Suppressor macrophage treated with lipopolysaccharide for 1 hour (primary cell): ENCODE measurements at regions not wholly inside any gene's neighbourhood (a gene's known extent, or its start where the extent isn't known, plus 50 kb on each side); places are given as distances from the start of the nearest gene placed in this dataset.

Experiments
- DNase-seq, 3 donors: peaks; one replicate each; pipeline ENCODE4 v3.0.0-alpha.2; 2020 to 2022

DNA sequence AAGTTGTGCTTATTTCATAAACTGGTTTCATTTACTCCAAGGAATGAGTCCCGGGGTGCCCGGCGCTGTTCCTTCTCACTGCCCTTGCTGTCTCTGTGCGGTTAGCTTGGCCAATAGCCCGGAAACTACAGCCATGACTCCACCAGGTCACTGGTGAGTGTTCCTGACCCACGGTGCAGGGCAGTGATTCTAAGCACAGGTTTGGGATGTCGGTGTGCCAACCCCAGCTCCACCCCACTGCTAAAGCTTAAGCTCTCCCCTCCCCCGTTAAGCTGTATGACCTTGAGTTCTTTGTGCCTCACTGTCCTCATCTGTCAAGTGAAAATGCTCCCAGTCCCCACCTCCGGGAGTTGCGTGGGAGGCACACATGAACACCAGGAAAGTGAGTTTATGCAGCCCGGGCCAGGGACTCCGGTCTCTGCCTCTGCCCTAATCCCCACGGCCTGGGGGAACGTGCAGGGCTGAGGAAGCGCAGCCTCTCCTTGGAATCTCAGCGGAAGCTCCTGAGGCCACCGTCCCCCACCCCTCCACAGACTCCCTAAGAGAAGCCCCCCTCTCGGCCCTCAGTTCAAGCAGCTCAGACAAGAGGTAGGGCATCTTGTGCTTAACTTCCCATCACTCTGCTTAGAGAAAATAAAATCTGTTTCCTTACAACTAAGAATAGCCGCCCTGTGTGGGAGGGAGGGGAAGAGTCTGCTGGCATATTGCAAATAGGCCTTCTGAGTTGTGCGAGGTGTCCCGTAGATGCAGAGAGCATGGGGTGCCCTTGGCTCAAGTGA is 92.0 kb upstream of the RAI14 start:
- DNase-seq, result no peak

DNA sequence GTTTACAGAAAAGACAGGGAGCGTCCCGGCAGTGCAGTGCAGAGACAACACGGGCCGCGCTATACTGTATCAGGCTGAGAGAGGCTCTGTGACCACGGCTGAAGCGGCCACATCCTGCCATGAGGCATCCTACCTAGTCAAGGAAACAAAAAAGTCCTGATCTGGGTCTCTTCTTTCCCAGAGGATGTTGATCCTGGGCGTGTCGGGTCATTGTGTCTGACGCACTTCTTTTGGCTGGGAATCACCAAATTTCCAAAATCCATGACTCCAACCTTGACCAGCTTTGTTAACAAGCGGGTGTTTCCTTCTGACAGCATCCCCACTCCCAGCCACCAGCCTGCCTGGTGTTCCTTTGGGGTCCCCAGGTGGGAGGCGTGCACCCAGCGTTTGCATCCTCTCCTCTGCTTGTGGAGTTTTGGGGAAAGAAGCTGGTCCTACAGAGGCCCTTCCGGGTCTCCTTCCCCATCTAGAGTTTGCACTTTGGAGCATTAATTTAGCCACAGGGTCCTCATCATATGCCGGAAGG is 91.4 kb upstream of the RAI14 start:
- no peak for DNase-seq

DNA sequence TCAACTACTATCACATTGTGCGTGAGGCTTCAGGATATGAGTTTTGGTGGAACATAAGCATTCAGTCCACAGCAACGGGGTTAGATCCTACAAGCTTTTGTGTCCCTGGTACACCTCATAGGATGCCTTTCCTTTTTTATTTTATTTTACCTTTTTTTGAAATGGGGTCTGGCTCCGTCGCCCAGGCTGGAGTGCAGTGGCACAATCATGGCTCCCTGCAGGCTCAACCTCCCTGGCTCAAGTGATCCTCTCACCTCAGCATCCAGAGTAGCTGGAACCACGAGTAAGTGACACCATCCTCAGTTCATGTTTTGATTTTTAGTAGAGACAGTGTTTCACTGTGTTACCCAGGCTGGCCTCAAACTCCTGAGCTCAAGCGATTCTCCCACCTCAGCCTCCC is 86.0 kb upstream of the RAI14 start:
- no peak for DNase-seq

DNA sequence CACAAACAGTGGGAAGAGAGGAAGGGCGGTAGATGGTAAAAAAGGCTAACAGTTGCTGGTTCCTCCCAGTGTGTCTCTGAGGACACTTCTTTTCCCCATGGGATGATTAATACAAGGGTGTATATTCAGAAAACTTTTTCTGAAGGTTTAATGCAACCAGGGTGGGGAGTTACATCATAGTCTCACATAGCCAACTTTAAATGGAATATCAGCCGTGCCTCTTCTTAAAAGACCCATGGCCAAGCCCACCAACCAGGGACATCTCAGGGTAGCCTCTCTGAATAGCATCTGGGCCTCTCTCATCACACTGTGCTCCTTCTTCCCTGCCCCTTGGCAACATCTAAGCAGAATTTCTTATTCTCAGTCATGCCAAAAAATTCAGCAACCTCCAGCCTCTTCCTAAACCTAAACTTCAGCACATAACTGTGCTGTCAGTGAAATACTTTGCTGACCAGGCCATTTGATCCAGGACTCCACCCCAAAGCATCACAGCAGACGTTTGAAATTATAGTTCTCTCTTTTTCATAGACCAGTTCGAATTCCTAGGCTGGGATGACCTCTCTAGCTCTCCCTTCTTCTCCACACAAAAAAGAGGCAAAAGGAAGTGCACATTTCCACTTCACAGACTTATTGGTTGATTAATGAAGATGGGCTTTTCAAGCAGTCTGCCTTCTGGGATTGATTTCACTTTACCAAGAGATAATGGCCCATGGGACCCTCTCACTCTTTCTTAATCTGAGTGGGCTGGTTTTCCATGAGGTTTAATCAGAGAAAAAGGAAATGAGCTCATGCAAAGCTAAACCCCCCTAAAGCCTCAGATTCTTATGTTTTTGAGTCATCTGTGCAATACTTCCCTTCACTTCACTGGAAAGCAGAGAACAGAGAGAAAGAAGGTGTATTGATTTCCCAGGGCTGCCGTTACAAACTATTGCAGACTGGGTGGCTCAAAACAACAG is 85.1 kb upstream of the RAI14 start:
- peak; percentile 32 to 56 (median 49) for DNase-seq

DNA sequence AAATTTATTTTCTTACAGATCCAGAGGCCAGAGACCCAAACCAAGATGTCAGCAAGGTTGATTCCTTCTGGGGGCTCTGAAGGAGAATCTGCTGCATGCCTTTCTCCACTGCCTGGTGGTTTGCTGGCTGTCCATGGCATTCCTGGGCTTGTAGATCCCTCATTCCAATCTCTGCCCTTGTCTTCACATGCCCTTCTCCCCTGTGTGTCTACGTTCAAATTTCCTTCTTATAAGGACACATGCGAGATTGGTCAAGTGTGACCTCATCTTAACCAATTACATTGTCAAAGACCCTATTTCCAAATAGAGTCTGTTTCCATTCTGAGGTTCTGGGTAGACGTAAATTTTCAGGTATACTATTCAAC is 84.5 kb upstream of the RAI14 start:
- DNase-seq, result no peak

DNA sequence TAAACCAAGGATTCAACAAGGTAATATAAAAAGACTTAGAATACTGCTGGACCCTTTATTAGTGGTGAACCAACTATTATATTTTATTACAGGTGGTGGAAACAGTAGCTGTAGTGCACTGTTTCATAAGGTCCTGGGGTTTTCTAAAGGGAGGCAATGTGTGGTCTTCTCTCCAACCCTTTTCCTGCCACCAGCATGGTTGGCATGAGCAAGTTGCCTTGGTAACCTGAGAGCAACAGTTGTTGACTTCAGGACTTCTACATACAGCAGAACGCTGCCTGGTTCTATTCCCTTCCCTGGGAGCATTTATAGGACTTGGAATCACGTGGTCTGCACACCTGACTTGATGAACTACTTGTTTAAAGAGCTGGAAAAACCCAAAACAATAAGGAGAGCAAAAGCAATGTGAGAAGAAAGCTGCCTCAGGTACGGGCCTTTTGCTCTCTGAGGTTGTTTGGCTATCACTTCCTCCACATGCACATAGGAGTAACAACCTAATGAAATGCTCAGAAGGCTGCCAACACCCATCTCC is 81.1 kb upstream of the RAI14 start:
- no peak for DNase-seq

DNA sequence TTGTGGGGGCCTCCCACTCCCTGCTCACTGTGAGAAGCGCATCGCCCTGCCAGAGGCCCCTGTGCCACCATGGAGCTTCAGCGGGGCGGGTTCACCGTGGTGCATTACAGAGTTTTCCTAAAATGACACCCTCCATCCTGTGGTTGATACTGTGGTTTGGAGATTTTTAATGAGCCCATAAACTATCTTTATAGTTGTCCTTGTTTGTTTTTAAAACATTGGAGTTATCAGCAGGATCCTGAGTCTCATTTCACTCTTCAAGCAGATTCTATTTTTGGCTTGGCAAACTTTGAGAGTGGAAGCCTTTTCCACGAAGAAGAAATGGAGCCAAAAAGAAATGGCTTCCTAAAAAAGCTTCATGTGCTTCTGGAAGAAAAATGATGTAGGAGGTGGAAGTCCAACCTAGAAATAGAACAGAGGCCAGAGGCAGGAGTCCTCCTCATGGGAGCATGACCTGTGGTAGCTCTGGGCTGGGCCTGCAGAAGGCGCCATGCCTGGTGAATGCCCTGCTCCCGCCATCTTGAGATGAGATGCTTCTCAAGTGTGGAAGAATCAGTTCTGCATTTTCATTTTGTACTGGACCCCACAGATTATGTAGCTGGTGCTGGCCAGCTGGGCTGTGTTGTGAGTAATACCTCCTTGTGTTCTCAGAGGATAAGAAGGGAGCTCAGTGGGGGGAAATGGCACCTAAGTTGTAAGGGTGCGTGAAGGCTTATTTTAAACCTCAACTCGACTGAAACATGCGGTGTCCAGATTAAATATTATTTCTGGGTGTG is 79.0 kb upstream of the RAI14 start:
- no peak for DNase-seq

DNA sequence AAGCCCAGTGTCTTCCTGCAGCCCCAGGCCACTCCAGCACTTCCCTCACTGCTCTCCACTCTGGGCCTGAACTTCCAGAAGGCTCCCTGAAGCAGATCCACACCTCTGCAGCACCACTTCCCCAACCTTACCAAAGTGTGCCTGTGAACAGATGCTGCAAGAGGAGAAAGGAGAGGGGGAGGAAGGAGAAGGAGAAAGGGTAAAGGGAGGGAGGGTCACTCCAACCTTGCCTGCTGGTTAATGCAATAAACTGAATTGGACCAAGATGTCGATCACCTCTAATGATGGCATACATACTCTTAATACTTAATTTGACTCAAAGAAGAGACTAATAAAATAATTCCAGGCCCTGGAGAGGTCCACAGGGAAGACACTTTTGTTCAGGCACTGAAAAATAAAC is 77.2 kb upstream of the RAI14 start:
- no peak for DNase-seq

DNA sequence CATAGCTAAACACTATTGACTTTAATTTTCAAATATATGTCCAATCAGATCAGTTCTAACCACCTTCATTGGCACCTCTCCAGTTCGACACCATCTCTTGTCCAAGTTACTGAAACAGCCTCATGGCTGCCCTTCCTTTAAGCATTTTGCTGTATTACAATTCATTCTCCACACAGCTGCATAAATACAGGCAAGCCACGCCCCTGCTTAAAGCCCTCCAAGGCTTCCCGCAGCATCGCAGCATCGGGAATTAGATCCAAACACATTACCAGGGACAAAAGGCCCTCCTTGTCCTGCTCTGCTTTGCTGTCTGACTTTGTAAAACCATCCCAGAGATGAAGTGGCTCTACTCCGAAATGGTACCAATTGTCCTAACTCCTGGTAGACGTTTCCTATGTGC is 75.1 kb upstream of the RAI14 start:
- DNase-seq, result no peak

DNA sequence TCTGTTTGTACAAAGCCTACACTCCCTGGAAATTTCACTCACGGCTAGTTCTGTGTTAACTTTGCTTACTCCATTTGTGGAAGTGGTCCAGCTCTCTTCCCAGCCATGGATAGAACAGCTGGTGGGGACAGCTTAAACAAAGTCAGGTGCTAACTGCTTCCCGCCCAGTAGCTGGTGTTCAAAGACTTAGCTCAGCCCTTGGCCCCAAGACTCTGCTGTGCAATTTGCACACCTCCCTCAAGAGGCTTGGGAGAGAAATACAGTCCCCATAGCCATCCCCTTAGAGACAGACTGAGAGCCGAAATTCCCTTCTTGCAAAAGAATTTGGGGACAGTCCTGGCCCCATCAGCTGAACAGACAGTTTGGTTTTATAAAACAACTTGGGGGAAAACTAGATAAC is 73.8 kb upstream of the RAI14 start:
- peak; percentile 36 to 63 (median 49) for DNase-seq

DNA sequence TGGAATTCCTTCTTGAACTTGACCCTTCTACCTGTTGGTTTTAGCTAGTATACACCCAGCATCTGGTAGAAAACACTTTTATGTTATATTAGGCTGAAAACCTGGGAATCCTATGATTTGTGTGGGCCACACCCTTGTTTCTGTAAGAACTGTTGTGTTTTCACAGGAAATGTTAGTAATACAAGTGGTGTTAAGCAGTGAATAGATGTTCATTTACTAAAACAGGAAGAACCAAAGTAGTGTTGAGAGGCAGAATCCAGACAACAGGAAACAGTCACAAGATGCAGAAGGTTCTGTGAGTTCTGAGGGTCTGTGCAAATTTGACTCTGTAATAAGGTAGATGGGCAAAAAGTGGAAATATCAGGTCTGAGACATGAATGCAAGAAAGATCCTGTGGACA is 73.0 kb upstream of the RAI14 start:
- DNase-seq, result peak in 2 of 3 donors; percentile 28 to 37

DNA sequence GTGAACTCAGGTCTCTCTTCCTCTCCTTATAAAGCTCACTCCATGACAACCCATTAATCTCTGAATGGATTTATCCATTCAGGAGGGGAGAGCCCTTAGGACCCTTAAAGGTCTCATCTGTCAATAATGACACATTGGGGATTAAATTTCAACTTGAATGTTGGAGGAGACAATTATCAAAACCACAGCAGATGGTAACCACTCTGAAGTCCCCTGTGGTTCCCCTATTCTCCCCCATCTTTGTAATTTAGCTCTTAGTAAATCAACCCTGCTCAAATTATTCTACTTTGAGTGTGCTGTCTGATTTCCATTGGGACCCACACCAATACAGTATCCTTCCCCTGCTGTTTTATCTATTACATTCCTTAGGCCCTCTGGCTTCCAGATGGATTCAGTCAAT is 72.0 kb upstream of the RAI14 start:
- no peak for DNase-seq

DNA sequence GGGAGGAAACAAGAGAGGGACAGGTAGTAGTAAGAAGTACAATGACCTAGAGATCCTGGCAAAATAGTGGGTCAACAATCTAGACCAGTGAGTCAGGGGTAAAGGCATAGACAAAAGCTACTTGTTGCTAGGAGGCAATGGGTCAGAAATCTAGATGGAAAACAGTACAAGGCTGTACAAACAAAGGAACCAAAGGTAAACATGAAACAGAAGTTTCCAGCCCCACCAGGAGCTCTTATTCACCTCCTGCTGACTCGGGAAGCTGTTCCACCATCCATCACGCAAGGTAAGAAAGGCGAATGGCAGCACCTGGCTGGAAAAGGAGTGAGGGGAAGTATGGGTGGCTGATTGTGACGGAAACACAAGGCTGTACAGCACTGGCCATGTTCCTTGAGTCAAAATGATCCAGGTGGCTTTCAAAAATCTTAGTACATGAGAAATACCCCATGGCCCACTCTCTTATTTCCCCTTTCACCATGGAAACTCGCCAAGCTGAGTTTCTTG is 70.5 kb upstream of the RAI14 start:
- DNase-seq, result no peak

DNA sequence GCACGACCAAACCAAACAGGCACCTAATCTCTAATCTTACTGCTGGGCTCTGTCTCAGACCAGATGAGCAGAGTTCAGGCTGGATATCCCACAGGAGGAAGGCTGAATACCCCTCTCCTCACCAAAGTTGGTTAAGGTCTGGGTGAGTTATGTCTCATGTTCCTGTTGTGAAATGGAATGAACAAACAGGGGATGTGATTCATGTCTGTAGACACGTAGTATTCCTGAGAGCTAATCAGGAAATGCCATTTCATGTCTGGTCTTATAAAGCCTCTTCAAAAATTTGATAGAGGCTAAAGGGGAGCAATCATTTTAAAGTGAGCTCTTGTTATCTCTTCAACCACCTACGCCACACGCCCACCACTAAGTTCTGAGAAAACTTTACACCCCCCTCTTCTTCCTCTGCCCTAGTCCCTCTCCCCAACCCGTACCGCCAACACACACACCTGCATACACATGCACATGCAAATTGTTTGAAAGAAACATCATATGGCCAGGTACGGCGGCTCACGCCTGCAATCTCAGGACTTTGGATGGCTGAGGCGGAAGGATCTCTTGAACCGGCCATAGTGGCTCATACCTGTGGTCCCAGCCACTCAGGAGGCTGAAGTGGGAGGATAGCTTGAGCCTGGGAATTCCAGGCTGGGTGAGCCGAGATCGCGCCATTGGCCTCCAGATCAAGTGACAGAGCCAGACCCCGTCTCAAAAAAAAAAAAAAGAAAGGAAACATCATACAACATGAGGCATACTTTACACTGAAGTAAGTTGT is 69.8 kb upstream of the RAI14 start:
- DNase-seq, result peak; percentile 29 to 77 (median 67)

DNA sequence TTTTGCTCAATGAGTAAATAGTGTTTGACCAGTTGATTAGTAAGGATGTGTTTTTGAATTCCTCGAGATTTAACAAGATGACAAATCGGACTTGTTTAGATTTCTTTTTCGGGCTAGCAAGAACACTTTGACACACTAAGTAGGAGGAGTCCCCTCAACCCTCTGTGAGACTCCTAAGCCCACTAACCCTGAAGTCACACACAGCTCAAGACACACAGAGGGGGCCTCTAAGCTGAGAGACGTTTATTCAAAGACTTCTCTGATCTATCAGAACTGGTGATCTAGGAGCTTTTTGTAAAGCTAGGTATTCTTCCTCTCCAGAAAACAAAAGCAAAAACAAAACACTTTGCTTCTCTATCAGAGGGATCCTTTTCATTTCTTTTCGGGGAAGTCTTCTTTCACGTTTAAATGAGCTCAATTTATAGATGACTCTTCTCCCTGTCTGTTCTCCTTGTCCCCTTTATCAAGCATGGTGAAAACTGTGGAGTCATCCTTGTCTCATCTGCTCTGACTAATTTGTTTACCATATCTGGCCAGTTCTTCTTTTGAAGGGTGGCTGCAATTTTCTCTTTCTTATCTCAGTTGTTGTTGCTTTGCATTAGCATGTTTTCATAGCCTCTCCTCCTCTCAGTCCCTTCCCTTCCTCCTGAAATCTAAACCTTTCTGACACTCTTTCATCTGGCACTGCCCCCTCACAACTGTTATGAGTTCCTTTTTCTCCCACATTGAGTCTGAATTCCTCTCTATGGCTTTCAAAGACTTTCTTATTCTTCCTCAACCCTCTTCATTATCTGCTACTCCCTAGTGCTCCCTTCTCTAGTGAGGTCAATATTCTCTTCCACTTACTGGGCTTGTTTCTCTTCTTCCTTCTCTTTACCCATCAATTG is 68.5 kb upstream of the RAI14 start:
- peak; percentile 39 to 80 (median 57) for DNase-seq

DNA sequence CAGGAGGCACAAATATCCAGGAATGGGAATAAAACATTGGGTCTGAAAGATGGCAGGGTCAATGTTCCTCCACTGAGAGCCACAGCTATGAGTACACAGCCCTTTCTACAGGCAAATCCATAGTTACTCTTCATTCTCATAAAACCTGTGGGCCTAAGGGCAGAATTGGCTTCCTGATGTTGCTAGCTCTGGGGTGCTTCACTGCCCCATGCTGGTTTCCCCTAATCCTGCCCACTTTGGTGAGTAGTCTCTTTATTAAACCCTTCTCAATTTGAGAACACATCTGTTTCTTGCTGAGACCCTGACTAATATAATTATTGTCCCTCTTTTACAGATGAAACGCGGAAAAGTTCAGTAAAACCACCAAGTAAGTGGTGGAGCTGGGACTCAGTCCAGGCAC is 66.3 kb upstream of the RAI14 start:
- no peak for DNase-seq

DNA sequence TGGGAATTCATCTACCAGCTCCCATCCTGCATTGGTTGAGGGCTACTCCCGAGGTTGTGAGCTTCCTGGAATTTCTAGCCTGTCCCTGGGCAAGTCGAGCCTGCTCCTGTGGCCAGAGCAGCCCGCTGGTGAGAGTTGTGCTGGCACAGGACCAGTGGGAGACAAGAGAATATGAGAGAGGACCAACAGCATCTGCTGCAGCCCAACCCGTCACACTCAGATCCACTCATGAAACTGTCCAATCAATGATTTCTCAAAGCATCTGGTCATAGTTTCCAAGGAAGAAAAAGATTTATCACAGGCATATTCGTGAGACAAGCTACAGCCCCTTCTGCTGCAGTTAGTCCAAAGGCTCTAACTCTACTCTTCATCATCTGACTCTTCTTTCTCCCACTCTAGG is 64.4 kb upstream of the RAI14 start:
- no peak for DNase-seq

DNA sequence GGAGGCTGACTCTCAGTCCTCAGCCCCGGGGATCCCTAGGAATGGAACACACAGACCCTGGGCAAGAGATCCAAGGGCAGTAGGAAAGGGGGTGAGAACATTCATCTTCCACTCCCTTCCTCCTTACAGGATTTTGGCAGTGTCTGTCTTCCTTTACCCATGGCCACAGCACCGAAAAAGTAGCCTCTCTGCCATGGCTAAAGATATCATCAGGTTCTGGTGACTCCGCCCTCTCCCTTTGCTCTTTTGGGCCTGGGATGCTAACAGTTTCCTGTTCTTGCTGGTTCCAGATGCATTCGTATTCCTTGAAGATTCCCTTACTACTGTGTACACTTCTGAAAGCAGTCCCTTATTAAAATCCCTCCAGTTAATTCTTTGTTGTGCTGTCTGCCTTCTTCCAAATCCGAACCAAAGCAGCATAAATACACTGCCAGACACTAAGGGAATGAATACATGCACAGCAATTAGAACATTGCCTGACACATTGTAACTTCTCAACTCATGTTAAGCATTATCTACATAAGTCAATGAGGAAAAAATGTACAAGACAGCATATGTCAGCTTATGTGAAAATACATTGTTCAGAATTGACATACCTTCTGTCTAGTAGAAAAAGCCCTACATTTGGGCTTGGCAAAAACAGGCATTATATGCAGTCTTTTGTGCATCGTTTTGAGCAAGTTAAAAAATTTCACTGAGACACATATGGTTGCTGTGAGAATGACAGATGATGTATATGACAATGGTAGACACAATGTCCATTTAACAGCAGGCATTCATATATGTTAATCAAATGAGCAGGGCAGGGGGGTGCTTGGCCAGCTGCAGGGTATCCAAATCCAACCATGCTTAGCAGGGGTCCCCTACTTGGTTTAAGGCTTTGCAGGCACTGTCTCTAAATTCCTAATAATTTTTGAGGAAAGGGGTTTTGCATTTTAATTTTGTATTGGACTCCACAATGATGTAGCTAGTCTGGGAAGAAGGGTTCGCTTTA is 58.8 kb upstream of the RAI14 start:
- no peak for DNase-seq

DNA sequence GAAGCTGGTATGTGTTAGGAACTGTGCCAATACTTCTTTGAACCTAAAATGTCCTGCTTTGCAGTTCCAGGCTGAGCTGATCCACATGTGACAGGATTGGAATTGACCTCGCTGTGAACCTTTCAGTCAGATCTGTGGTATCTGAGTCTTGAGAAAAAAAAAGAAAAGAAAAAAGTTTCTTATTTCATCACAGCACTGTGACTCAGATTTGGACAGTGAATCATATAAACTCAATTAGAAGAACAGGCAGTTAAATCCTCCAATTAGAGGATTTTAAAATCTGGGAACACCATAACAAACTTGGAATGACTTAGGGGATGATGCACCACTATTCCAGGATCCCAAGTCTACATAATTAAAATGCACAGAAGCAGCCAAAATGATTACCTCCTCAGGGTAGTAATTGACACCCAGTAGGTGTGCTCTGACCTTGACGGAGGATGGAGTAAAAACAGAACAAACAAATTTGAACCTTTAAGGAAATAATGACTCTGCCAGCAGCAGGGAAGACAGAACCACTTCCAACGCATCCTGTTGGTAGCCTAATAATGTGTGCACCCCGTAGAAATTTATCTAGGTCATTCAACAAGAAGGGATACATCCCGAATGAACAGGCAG is 57.8 kb upstream of the RAI14 start:
- DNase-seq, result peak; percentile 62 to 80 (median 76)
